GM18508 (cell line): ENCODE measurements at regions not wholly inside any gene's neighbourhood (a gene's known extent, or its start where the extent isn't known, plus 50 kb on each side); places are given as distances from the start of the nearest gene placed in this dataset.
"Not testable (repeated sequence)": the region's sequence is repeated elsewhere in the genome, so short reads cannot be mapped to it uniquely, and the experiment has no call there.

Experiments used
- ATAC-seq: cut with Tn5 transposase; IDR thresholded peaks from one replicate; pipeline ENCODE4 v1.9.1; 2021; ENCODE audit warnings: moderate number of reproducible peaks; ENCODE audit not compliant: insufficient read depth, unreplicated experiment

DNA sequence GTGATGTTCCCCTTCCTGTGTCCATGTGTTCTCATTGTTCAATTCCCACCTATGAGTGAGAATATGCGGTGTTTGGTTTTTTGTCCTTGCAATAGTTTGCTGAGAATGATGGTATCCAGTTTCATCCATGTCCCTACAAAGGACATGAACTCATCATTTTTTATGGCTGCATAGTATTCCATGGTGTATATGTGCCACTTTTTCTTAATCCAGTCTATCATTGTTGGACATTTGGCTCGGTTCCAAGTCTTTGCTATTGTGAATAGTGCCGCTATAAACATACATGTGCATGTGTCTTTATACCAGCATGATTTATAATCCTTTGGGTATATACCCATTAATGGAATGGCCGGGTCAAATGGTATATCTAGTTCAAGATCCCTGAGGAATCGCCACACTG lies 229.4 kb downstream of the HTR1A start:
- ATAC-seq: not testable (repeated sequence)

DNA sequence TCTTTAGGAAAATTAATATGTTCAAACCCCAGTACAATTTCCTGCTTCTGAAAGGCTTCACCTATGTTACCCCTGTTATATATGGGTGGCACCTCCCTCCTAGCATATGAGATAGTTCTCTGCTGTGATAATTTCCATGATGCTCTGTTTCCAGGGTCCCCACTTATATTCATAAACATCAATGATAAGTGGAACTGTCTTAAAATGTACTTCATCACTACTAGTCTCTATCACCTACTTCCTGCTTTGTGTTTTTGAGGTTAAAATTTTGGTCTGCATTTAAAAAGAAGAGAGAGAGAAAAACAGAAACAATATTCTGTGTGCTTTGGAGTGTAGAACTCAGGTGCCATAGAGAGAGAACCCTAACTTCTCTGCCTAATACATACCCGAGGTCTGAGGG lies 234.7 kb downstream of the HTR1A start:
- ATAC-seq: no peak

DNA sequence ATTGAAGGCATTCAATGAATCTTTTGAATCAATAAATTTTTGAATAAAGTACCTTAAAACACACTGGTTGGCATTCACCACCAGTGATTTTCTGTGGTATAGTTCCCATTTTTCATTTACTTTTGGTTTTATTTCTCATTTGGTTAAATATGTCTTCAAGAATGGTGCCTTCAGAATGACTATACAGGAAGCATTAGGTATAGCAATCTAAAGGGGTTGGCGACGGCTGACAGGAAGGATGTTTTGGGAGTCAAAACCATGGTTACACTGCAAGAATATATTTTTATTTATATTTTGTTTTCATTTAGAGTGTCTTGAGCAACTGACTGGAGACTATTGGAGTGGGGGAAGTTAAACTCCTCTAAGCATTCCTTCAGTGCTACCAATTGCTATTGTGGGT lies 235.7 kb downstream of the HTR1A start:
- ATAC-seq: peak; percentile 73

DNA sequence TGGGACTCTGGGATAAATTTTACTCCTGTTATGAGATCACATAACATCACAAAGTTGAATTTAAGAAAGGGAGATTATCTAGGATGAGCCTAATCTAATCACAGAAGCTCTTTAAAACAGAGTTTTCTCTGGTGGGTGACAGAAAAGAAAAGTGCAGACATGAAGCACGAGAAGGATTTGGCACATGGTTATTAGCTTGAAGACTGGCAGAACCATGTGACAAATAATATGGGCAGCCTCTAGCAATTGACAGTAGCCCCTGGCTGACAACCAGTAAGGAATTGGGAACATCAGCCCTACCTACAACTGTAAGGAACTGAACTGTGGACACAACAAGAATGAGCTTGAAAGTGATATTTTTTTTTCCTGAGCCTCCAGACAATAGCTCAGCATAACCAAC lies 243.1 kb downstream of the HTR1A start:
- ATAC-seq: no peak

DNA sequence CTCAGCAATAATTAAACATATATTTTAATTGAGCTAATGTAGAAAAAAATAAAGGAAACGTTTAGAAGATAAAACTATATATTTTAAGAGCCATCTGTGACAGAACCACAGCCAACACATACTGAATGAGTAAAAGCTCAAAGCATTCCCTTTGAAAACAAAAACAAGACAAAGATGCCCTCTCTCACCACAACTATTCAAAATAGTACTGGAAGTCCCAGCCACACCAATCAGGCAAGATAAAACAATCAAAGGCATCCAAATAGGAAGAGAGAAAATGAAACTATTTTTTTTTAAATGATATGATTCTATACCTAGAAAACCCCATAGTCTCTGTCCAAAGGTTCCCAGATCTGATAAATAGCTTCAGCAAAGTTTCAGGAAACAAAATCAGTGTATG lies 262.0 kb downstream of the HTR1A start:
- ATAC-seq: no peak

DNA sequence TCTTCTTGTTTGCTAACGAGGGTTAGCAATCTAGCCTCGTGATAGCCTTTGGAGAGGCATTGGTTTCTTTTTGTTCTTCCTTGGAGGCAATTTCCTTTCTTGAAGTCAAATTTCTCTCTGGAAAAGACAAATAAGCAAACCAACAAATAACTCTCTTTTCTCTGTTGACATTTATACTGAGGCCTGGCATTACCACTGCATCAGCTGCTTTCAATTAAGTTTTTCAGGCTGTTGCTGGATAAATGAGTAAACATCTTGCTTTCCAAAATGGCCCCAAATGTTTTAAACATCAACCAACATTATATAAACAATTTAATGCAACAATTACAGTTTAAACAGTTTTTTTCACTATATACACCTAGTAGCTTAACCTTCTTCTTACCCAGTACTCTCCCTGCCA lies 264.4 kb downstream of the HTR1A start:
- no peak for ATAC-seq

DNA sequence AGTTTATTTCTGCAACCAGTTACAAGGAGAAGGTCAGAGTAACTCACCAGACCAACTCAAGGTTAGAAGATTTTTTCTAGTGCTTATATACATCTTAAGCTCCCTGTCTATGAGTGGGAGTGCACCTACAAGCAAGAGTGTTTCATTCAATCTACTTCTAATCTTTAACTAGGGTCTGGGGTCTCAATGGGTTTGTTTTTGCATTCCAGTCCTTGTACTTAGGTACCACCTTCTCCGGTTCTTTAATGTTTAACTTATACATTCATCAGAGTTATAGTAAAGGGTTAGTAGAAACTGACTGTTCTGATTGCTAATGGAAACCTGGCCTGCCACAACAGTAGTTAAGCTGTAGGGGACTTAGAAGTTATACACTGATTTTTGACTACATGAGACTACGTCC lies 271.7 kb downstream of the HTR1A start:
- ATAC-seq: no peak

DNA sequence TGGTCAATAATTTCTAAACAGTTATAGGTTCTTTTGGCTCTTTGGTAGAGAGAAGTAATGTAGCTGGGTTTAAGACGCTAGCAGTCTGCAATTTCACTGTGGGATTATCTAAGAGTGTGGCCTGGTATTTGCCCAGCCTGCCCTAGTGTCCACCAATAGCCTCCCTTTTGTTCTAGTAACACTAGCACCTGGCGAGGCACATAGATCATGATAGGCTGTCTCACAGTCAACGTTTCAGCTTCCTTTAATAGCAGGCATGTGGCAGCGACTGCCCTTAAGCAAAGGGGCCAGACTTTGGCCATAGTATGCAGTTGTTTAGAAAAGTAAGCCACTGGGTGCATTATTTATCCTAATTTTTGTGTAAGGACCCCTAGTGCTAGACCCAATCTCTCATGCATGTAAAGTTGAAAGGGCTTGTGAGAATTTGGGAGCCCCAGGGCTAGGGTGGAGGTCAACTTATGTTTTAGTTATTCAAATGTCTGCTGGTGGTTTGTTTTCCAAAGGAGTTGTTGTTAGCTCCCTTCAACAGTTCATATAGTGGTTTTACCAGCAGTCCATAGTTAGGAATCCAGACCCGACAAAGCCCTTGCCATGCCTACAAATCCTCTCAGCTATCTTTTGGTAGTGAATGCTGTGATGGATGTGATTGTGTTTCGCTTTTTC lies 274.3 kb downstream of the HTR1A start:
- no peak for ATAC-seq

DNA sequence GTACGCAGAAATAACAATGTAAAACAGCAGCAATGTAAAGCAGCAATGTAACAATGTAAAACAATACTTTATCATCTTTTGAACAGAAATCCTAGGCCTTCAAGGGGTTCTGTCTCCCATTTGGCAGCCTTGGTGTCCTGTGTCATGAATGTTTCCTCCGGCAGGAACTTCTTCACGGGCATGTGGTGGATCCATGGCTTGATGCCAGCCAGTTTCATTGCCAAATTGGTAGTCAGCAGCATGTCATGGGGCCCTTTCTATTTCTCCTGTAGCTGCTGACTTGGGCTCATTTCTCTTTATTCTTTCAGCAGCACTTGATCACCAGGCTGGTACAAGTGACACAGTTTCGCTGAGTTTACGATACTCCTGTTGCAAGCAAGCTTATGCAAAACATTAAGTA lies 275.3 kb downstream of the HTR1A start:
- no peak for ATAC-seq

DNA sequence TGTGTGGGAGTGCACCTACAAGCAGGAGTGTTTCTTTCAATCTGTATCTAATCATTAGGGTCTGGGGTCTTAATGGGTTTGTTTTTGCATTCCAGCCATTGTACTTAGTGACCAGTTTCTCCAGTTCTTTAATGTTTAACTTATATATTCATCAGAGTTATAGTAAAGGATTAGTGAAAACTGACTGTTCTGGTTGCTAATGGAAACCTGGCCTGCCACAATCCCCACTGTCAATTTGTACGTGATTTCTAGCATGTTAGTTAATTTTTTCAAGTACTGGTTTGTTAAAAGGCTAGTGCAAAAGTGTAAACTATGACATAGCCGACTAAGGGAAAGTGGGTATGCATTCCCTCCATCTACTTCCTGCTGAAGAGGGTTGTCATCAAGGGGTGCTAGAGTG lies 276.1 kb downstream of the HTR1A start:
- ATAC-seq: no peak

DNA sequence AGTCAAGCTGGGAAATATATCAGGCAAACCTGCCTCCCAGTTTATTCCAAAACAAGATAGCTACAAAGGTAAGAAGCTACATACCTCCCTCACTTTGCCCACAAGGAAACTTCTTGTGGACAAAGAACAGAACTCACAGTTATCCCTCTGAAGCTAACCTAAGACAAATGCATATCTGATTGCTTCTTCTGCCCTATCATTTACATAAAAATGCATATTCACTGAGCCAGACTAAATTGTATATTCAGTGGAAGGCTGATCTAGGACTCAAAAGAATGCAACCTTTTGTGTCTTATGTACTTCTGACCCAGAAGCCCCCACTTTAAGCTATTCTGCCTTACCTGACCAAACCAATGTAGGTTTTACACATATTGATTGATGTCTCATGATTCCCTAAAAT lies 276.8 kb downstream of the HTR1A start:
- ATAC-seq: no peak

DNA sequence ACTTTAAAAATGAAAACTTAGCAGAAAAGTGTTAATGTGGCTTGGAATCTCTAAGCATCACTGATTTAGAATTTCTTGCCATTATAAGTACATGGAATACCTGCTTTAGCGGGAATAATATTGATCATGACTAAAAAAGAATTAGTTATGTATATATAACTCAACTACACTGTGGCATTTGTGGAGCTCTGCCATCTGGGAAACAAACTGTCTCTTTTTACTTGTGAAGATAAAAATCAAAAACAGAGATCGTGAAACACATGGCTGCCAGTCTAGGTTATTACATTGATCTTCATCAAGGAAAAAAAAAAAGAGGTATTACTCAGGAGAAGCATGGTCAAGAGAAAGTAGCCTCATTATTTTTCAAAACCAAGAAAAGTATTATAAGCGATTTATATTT lies 287.4 kb downstream of the HTR1A start:
- no peak for ATAC-seq

DNA sequence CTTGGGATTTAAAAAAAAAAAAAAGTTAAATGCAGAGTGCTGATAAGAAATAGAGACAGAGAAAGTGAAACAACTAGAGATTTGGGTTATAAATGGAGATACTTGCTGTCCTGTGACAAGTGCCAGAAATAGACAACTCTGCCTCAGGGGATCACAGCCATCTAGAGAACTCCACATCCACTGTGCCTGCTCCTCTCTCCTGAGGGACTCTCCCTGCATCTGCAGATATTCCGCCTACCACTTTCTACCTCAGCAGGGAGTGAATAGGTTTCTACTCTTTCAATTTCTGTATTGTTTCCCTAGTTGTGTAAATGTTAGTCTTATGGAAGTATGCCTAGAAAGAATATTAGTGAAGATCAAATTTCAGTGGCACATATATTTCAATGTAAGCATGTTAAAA lies 307.2 kb downstream of the HTR1A start:
- ATAC-seq: no peak

DNA sequence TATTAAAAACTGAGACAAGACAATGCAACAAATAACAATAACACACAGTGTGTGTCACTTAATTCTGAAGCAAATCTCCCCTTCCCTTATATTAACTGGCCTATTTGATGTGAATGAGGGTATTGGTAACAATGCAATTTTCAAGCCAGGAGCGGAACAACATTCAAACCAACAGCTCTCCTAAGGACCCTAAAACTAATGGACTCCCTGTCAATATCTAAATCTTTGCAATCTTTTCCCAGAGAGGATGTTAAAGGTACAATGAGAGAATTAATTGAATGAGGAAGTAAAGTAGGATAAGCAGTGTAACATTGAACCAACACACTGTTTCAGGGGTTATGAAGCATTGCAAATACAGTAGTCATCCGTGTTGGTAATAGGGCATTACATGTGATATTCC lies 311.7 kb downstream of the HTR1A start:
- ATAC-seq: no peak

DNA sequence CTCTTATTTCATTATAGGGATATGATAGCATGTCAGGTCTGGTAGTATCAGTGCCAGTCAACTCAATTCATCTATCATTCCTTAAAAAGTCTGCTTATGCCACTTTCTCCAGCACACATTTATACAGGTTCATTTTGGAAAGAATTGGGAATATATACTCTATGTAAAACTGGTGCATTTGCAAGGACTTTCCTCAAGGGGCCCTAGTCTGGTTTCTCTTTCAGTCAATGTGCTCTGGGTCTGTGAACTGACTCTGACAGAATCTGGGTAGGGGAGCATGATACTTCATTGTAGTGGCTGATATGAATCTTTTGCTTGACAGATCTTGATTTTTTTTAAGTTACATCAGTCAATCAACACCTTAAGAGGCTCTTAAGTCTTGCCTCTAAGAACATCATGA lies 313.9 kb downstream of the HTR1A start:
- ATAC-seq: no peak

DNA sequence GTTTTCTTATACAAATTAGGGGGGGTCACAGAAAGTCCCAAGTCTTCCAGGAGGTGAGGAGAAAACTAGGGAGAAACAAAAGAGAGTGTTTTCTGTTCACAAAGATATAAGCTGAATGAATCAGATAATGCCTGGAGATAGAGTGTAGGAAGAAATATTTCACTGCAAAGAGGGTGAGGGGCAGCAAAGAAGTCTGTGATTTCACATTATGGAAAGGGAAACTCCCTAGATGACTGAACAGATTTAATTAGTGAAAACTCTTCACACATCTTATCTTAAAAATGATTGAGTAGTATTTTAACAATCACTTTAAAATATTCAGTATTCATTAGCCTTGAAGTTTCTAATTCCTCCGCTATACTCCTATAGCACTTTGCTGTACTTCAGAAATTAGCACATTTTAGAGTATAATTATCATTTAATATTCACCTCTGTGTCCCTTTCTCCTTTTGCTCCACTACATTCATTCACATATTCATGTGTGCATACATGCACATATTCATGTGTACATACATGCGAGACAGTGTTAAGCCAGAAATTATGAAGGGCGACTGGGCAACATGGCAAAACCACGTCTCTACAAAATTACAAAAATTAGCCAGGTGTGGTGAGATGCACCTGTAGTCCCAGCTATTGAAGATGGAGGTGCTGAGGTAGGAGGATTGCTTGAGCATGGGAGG lies 332.2 kb downstream of the HTR1A start:
- ATAC-seq: no peak

DNA sequence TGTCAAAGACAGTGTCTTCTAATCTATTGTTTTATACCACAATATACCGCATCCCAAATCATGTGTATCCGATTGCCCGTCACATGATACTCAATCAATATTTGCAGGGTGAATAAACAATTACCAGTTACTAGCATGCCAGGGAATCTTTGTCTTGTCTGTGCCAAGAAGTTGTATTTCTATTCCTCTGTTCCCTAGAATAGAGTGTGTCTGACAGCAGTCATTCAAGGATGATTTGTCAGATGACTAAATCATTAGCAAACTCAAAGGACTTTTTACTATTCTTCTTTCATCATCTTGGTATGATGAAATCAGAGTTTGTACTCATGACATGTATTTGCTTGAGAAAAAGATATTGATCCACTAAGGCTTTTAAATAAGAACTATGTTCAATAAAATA lies 348.8 kb downstream of the HTR1A start:
- ATAC-seq: no peak

DNA sequence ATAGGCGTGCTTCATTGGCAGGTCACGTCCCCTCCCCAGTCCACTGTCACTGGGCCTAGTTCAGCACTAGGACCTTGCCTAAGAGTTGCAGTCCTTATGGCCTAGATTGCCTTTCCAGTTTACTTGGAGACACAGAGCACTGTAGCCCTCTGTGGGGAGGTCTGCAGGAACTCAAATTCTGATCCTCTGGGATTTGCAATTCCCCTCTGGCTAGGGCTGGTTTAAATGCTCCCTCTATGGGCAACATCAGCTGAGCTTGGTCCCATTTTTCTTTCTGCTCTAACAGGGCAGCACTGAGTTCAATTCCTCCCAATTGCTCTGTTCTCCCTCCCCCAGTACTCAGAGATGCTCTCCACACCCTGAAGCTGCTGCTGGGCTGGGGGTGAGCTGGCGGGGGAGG lies 358.2 kb downstream of the HTR1A start:
- no peak for ATAC-seq

DNA sequence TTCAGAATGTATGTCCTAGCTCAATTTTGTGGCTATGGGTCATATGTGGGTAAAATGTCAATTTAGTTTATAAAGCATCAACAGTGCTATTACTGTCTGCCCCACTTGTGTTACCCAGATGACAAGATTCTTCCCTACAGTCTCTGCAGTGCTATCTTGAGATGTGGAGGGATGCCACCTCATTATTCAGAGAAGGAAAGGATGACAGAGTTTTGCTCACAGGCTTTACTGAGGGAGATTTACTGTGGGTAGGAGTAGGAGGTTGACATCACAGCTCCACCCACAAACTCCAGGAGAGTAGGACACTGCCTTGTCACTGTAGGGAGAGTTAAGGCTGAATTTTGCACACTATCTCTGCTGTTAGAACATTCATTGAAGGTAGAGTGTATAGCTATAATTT lies 359.3 kb downstream of the HTR1A start:
- ATAC-seq: no peak

DNA sequence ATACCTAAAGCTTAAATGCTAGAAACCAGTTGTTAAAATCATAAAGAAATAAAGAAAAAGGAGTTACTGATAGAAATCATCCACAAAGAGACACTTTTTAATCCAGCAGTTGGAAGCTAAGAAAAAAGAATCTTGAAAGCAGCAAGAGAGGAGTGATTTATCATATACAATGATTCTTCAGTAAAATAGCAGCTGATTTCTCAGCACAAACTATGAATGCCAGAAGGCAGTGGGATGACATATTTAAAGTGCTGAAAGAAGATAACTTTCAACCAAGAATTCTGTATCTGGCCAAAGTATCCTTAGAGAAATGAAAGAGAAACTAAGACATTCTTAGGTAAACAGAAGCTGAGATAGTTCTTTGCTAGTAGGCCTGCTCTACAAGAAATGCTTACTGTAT lies 366.0 kb downstream of the HTR1A start:
- ATAC-seq: no peak

DNA sequence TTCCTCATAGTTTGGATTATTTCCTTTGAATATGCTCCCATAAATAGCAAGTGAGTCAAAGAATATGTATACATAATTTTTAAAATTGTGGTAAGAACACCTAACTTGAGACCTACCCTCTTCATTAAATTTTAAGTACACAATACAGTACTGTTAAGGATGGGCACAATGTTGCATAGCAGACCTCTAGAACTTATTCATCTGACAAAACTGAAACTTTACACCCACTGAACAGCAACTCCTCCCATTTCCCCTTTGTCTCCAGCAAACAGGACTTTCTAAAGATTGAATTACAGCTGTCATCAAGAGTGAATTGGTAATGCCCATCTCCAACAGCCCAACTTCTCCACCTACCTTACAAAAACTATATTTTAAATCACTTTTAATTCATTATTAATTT lies 388.9 kb downstream of the HTR1A start:
- no peak for ATAC-seq

DNA sequence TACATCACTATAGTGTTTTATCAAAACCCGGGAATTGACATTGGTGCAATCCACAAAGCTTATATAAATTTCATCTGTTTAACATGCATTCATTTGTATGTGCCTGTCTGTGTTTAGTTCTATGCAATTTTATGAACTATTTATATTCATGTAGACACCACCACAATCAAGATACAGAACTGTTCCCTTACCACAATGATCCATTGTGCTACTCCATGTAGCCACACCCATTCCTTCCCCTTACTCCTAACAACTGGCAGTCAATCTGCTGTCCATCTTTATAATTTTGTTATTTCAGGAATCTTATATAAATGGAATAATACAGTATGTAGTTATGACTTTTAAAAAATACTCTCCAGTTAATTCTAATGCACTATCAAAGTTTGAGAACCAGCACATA lies 389.5 kb downstream of the HTR1A start:
- ATAC-seq: no peak
